ENCODE measurements at regions not wholly inside any gene's neighbourhood (a gene's known extent, or its start where the extent isn't known, plus 50 kb on each side); places are given as distances from the start of the nearest gene placed in this dataset.

GRCh38 chr3:54053211-54053610 is 69.1 kb upstream of the CACNA2D3 start:
- H3K4me3 ChIP-seq (ENCODE audit: low read depth, low read length) = no peak overlapping the region
- WGBS (ENCODE audit: insufficient coverage) = 12% methylated on average over 4 of the region's 5 CpGs
- peak in 2 of 6 donors; percentile 30 to 68 for DNase-seq (ENCODE audit: low read depth in 4 of 6, low spot score in 6 of 6)

DNA sequence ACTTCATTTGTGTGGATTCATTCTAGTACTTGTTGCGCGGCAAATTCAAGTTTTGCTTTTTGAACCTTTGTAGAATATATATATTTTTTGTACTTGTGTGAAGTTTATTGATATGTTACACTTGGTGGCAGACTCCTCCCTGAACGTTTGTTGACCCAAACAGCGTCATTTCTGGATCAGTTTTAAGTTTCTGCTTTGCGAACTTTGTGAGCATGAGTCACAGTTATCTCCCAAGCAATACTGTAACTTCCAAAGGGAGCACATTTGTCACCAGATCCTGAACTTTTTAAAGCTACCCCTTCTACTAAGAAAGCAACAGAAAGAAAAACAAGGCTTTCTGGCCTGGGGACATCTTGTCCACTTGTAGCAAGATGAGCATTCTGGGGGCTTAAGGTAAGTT is 74.8 kb upstream of the CACNA2D3 start:
- Histone ChIP-seq H3K4me3 (ENCODE audit: low read depth, low read length) (no peak overlapping the region), H3K27me3 (ENCODE audit: control insufficient read depth, insufficient read depth, low read length) (no peaks in the 10 kb centered on the region), H3K36me3 (ENCODE audit: control insufficient read depth, insufficient read depth, low read length) (no peaks in the 10 kb centered on the region), H3K27ac (ENCODE audit: low read depth, low read length) (no peak overlapping the region), H3K9me3 (ENCODE audit: control insufficient read depth, insufficient read depth, low read length) (no peaks in the 10 kb centered on the region), H3K4me1 (ENCODE audit: control insufficient read depth, insufficient read depth, low read length) (no peaks in the 10 kb centered on the region)
- no peak for DNase-seq (ENCODE audit: low read depth in 4 of 6, low spot score in 6 of 6)
- WGBS (ENCODE audit: insufficient coverage) = 84% methylated on average over 3 of the region's 5 CpGs

More at GRCh38 chr3:54053211-54053610, 69.1 kb upstream of the CACNA2D3 start:
- Histone ChIP-seq H3K36me3 (ENCODE audit: control insufficient read depth, insufficient read depth, low read length) (no peaks in the 10 kb centered on the region), H3K27me3 (ENCODE audit: control insufficient read depth, insufficient read depth, low read length) (no peaks in the 10 kb centered on the region), H3K27ac (ENCODE audit: low read depth, low read length) (no peak overlapping the region), H3K4me1 (ENCODE audit: control insufficient read depth, insufficient read depth, low read length) (no peaks in the 10 kb centered on the region), H3K9me3 (ENCODE audit: control insufficient read depth, insufficient read depth, low read length) (no peaks in the 10 kb centered on the region)

DNA sequence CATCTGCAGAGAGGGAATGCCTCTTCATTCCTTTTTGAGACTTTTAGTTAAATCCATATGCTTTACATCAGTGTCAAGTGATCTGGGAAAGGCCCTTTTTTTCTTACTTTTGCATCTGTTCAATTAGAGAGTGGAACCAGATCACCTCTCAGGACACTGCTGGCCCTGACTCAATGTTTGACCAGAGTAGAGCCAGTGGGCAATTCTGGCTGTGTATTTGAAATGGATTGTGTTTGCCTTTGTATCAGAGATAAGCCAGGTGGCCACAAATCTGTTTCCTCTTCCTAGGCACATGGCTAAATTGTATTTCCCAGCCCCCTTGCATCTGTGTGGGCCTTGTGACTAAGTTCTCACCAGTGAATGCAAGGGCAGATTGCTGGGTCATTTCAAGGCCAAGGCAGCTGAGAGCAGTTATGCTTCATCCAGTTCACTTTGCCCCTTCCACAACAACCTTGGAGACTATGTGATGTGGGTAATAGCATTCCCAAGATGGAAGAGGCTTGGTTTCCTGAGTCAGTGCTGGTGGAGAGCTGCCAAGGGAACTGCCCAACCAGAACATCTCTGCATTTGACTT is 75.6 kb upstream of the CACNA2D3 start:
- no peak overlapping the region for H3K27ac ChIP-seq (ENCODE audit: low read depth, low read length)
- no peak for DNase-seq (ENCODE audit: low read depth in 4 of 6, low spot score in 6 of 6)
- H3K9me3 ChIP-seq (ENCODE audit: control insufficient read depth, insufficient read depth, low read length) = no peaks in the 10 kb centered on the region
- no peak overlapping the region for H3K4me3 ChIP-seq (ENCODE audit: low read depth, low read length)
- no peaks in the 10 kb centered on the region for H3K36me3 ChIP-seq (ENCODE audit: control insufficient read depth, insufficient read depth, low read length)
- no peaks in the 10 kb centered on the region for H3K4me1 ChIP-seq (ENCODE audit: control insufficient read depth, insufficient read depth, low read length)
- H3K27me3 ChIP-seq (ENCODE audit: control insufficient read depth, insufficient read depth, low read length) = no peaks in the 10 kb centered on the region

DNA sequence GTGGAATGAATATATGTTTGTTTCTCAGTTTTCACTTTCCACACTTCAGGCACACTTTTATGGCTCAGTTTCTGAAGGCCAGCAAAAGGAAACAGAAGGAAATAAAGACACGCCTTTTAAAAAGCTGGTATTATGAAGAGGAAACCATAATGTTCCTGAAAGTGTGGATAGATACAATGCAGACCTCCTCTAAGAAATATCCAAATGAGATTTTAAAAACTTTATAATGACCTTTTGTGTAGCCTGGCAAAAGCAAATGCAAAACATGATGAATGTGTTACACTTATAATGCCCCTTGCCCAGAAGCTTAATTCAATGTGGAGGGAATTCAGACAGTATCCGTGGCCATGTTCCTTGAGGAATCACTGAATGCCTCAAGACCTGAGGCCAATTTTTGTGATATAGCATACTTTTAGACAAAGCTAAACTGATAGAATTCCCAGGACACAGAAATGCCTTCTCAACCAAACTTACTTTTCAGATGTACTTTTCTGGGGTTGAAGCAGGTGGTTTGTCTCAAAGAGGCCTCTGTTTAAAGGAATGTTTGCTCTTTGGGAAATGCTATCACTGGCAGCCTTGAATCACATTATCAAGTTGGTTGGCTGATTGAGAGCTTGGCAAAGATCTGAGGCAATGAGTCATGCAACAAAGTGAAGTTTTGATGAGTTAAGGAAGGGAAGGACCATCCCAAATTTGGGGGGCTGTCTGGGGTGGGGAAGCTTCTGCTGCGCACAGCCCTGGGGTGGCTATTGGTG is 77.1 kb upstream of the CACNA2D3 start:
- no peaks in the 10 kb centered on the region for H3K9me3 ChIP-seq (ENCODE audit: control insufficient read depth, insufficient read depth, low read length)
- H3K36me3 ChIP-seq (ENCODE audit: control insufficient read depth, insufficient read depth, low read length) = no peaks in the 10 kb centered on the region
- H3K27me3 ChIP-seq (ENCODE audit: control insufficient read depth, insufficient read depth, low read length) = no peaks in the 10 kb centered on the region
- H3K4me1 ChIP-seq (ENCODE audit: control insufficient read depth, insufficient read depth, low read length) = no peaks in the 10 kb centered on the region
- 90% methylated on average over 2 of the region's 3 CpGs for WGBS (ENCODE audit: insufficient coverage)
- no peak for DNase-seq (ENCODE audit: low read depth in 4 of 6, low spot score in 6 of 6)
- H3K4me3 ChIP-seq (ENCODE audit: low read depth, low read length) = no peak overlapping the region
- no peak overlapping the region for H3K27ac ChIP-seq (ENCODE audit: low read depth, low read length)

- WGBS (ENCODE audit: insufficient coverage) = 80% methylated on average over 3 of the region's 5 CpGs
- H3K27ac ChIP-seq (ENCODE audit: low read depth, low read length) = no peak overlapping the region
- no peak for DNase-seq (ENCODE audit: low read depth in 4 of 6, low spot score in 6 of 6)
These were observed 80.0 kb upstream of the CACNA2D3 start for GRCh38 chr3:54042259-54042823.

GRCh38 chr3:54040476-54040875 is 81.9 kb upstream of the CACNA2D3 start:
- DNase-seq (ENCODE audit: low read depth in 4 of 6, low spot score in 6 of 6) = no peak
- Histone ChIP-seq H3K4me3 (ENCODE audit: low read depth, low read length) (no peak overlapping the region), H3K4me1 (ENCODE audit: control insufficient read depth, insufficient read depth, low read length) (no peaks in the 10 kb centered on the region), H3K36me3 (ENCODE audit: control insufficient read depth, insufficient read depth, low read length) (no peaks in the 10 kb centered on the region), H3K27ac (ENCODE audit: low read depth, low read length) (no peak overlapping the region), H3K27me3 (ENCODE audit: control insufficient read depth, insufficient read depth, low read length) (no peaks in the 10 kb centered on the region), H3K9me3 (ENCODE audit: control insufficient read depth, insufficient read depth, low read length) (no peaks in the 10 kb centered on the region)
- WGBS (ENCODE audit: insufficient coverage) = 64% methylated on average over 2 of the region's 8 CpGs

More at GRCh38 chr3:54042259-54042823, 80.0 kb upstream of the CACNA2D3 start:
- Histone ChIP-seq H3K4me1 (ENCODE audit: control insufficient read depth, insufficient read depth, low read length) (no peaks in the 10 kb centered on the region), H3K36me3 (ENCODE audit: control insufficient read depth, insufficient read depth, low read length) (no peaks in the 10 kb centered on the region), H3K4me3 (ENCODE audit: low read depth, low read length) (no peak overlapping the region), H3K9me3 (ENCODE audit: control insufficient read depth, insufficient read depth, low read length) (no peaks in the 10 kb centered on the region), H3K27me3 (ENCODE audit: control insufficient read depth, insufficient read depth, low read length) (no peaks in the 10 kb centered on the region)

- H3K4me1 ChIP-seq (ENCODE audit: control insufficient read depth, insufficient read depth, low read length) = no peaks in the 10 kb centered on the region
- H3K27ac ChIP-seq (ENCODE audit: low read depth, low read length) = no peak overlapping the region
- H3K9me3 ChIP-seq (ENCODE audit: control insufficient read depth, insufficient read depth, low read length) = no peaks in the 10 kb centered on the region
- H3K36me3 ChIP-seq (ENCODE audit: control insufficient read depth, insufficient read depth, low read length) = no peaks in the 10 kb centered on the region
- H3K4me3 ChIP-seq (ENCODE audit: low read depth, low read length) = no peak overlapping the region
- 79% methylated on average over 4 of the region's 4 CpGs for WGBS (ENCODE audit: insufficient coverage)
- DNase-seq (ENCODE audit: low read depth in 4 of 6, low spot score in 6 of 6) = no peak
- no peaks in the 10 kb centered on the region for H3K27me3 ChIP-seq (ENCODE audit: control insufficient read depth, insufficient read depth, low read length)
These were observed 84.0 kb upstream of the CACNA2D3 start for GRCh38 chr3:54038391-54038790.

DNA sequence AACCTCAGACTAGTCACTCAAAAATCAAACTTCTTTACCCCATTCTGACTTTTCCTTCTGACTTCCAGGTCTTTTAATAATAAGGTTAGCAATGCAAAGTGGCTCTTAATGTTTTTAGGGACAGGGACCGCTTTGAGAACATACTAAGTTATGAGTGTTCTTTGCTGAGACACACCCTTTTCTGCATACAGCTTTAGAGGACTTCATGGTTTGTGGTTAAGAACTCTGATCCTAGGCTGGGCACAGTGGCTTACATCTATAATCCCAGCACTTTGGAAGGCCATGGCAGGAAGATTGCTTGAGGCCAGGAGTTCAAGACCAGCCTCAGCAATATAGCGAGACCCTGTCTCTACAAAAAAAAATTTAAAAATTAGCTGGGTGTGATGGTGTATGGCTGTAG is 85.8 kb upstream of the CACNA2D3 start:
- H3K36me3 ChIP-seq (ENCODE audit: control insufficient read depth, insufficient read depth, low read length) = no peaks in the 10 kb centered on the region
- WGBS (ENCODE audit: insufficient coverage) = 100% methylated on average over 1 of the region's 2 CpGs
- no peaks in the 10 kb centered on the region for H3K4me1 ChIP-seq (ENCODE audit: control insufficient read depth, insufficient read depth, low read length)
- H3K27ac ChIP-seq (ENCODE audit: low read depth, low read length) = no peak overlapping the region
- H3K4me3 ChIP-seq (ENCODE audit: low read depth, low read length) = no peak overlapping the region
- no peaks in the 10 kb centered on the region for H3K9me3 ChIP-seq (ENCODE audit: control insufficient read depth, insufficient read depth, low read length)
- DNase-seq (ENCODE audit: low read depth in 4 of 6, low spot score in 6 of 6) = no peak
- H3K27me3 ChIP-seq (ENCODE audit: control insufficient read depth, insufficient read depth, low read length) = no peaks in the 10 kb centered on the region

DNA sequence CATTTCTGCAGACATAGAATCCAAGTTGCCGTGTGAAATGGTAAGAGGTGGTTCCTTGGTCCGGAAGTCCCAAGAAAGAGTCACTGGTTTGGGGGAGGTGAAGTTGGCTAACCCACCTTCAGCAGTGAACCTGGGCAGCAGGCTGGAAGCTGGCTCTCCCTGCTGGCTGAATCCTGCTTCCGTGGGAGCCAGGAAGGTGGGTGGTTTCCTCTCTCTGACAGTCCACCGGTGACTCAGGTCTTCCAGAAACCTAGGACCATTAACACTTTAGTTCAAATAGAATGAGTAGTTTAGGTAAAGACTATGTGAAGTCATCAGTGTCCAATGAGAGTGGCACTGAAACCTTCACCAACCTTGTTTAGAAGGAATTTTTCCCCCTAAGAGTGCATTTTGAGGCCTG is 87.4 kb upstream of the CACNA2D3 start:
- H3K4me3 ChIP-seq (ENCODE audit: low read depth, low read length) = no peak overlapping the region
- H3K4me1 ChIP-seq (ENCODE audit: control insufficient read depth, insufficient read depth, low read length) = no peaks in the 10 kb centered on the region
- H3K36me3 ChIP-seq (ENCODE audit: control insufficient read depth, insufficient read depth, low read length) = no peaks in the 10 kb centered on the region
- no peaks in the 10 kb centered on the region for H3K9me3 ChIP-seq (ENCODE audit: control insufficient read depth, insufficient read depth, low read length)
- no peak overlapping the region for H3K27ac ChIP-seq (ENCODE audit: low read depth, low read length)
- 94% methylated on average over 2 of the region's 4 CpGs for WGBS (ENCODE audit: insufficient coverage)
- no peak for DNase-seq (ENCODE audit: low read depth in 4 of 6, low spot score in 6 of 6)
- no peaks in the 10 kb centered on the region for H3K27me3 ChIP-seq (ENCODE audit: control insufficient read depth, insufficient read depth, low read length)

GRCh38 chr3:54033761-54034160 is 88.6 kb upstream of the CACNA2D3 start:
- no peak for DNase-seq (ENCODE audit: low read depth in 4 of 6, low spot score in 6 of 6)
- 92% methylated on average over 17 of the region's 17 CpGs for WGBS (ENCODE audit: insufficient coverage)
- Histone ChIP-seq H3K27me3 (ENCODE audit: control insufficient read depth, insufficient read depth, low read length) (no peaks in the 10 kb centered on the region), H3K36me3 (ENCODE audit: control insufficient read depth, insufficient read depth, low read length) (no peaks in the 10 kb centered on the region), H3K4me1 (ENCODE audit: control insufficient read depth, insufficient read depth, low read length) (no peaks in the 10 kb centered on the region), H3K4me3 (ENCODE audit: low read depth, low read length) (no peak overlapping the region), H3K9me3 (ENCODE audit: control insufficient read depth, insufficient read depth, low read length) (no peaks in the 10 kb centered on the region), H3K27ac (ENCODE audit: low read depth, low read length) (no peak overlapping the region)

All from spinal cord (tissue), 9 donors.